ENCODE measurements at regions not wholly inside any gene's neighbourhood (a gene's known extent, or its start where the extent isn't known, plus 50 kb on each side); places are given as distances from the start of the nearest gene placed in this dataset.

DNA sequence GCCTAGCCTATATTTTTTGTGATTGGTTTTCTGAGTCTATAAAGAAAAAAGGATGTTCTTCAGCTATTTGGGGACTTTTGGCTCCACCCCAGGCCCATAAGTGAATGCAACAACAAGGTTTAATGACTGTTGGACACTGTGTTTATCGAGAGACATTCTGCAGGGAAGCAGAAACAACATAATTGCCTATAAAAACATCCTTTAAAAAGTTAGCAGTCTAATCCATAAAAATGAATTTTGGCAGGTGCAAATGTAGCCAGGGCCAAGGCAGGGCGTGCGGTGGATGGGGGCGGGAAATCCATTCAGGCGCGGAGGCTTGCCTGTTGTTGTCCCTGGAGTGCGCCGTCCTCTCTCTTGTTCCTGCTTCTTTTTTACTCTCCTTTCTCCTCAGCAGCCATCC is 99.3 kb downstream of the PAX1 start (continued):
- no peak for TF ChIP-seq TCF7 (CRISPR knock-in tag; IDR thresholded peaks at IDR 0.05; ENCODE audit: low read depth)
- TF ChIP-seq, protein P1, sequence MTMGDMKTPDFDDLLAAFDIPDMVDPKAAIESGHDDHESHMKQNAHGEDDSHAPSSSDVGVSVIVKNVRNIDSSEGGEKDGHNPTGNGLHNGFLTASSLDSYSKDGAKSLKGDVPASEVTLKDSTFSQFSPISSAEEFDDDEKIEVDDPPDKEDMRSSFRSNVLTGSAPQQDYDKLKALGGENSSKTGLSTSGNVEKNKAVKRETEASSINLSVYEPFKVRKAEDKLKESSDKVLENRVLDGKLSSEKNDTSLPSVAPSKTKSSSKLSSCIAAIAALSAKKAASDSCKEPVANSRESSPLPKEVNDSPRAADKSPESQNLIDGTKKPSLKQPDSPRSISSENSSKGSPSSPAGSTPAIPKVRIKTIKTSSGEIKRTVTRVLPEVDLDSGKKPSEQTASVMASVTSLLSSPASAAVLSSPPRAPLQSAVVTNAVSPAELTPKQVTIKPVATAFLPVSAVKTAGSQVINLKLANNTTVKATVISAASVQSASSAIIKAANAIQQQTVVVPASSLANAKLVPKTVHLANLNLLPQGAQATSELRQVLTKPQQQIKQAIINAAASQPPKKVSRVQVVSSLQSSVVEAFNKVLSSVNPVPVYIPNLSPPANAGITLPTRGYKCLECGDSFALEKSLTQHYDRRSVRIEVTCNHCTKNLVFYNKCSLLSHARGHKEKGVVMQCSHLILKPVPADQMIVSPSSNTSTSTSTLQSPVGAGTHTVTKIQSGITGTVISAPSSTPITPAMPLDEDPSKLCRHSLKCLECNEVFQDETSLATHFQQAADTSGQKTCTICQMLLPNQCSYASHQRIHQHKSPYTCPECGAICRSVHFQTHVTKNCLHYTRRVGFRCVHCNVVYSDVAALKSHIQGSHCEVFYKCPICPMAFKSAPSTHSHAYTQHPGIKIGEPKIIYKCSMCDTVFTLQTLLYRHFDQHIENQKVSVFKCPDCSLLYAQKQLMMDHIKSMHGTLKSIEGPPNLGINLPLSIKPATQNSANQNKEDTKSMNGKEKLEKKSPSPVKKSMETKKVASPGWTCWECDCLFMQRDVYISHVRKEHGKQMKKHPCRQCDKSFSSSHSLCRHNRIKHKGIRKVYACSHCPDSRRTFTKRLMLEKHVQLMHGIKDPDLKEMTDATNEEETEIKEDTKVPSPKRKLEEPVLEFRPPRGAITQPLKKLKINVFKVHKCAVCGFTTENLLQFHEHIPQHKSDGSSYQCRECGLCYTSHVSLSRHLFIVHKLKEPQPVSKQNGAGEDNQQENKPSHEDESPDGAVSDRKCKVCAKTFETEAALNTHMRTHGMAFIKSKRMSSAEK (CRISPR knock-in tag; IDR thresholded peaks at IDR 0.05; ENCODE audit: borderline replicate concordance) = no peak
- no peak for TF ChIP-seq NFATC4 (CRISPR knock-in tag; IDR thresholded peaks at IDR 0.05)
- TF ChIP-seq SMAD3 (CRISPR knock-in tag; IDR thresholded peaks at IDR 0.05; ENCODE audit: borderline replicate concordance) = no peak
- TF ChIP-seq ZNF671 (CRISPR knock-in tag; IDR thresholded peaks at IDR 0.05) = no peak
- TF ChIP-seq, protein P2, sequence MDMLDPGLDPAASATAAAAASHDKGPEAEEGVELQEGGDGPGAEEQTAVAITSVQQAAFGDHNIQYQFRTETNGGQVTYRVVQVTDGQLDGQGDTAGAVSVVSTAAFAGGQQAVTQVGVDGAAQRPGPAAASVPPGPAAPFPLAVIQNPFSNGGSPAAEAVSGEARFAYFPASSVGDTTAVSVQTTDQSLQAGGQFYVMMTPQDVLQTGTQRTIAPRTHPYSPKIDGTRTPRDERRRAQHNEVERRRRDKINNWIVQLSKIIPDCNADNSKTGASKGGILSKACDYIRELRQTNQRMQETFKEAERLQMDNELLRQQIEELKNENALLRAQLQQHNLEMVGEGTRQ (CRISPR knock-in tag; IDR thresholded peaks at IDR 0.05) = no peak

DNA sequence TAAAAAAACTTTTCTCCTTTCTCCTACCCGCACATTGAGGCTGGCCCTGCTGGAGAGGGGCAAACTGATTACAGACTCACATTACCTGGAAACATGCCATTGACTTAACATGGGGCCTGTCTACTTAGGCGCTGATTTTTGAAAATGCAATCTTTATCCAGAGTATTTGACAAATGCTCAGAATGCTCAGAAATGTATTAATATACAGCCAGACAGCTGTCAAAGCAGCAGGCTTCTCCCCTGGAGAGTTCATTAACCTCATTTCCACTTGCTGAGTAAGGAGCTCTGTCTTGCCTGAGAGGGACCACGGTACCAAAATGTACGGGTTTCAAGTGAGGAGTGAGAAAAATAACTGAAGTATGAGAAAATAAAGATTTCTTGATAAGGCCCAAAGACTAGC is 95.7 kb downstream of the PAX1 start:
- CTCF ChIA-PET = no interaction called here
- POLR2A ChIA-PET = no interaction called here
- H3K4me3 Mint-ChIP-seq = no peak overlapping the region
- H3K27ac Mint-ChIP-seq = no peak overlapping the region; the same call in 1 of the 2 replicates
- no peaks in the 10 kb centered on the region for H3K36me3 Mint-ChIP-seq
- peaks cover 7% of the 10 kb centered on the region for H3K9me3 Mint-ChIP-seq
- no peak for ATAC-seq
- H3K4me1 Mint-ChIP-seq = no peaks in the 10 kb centered on the region
- no peak for DNase-seq (ENCODE audit: low spot score)
- H3K27me3 Mint-ChIP-seq (ENCODE audit: low read depth) = peaks cover 3% of the 10 kb centered on the region
- TF ChIP-seq SP1 (CRISPR knock-in tag; conservative IDR thresholded peaks at IDR 0.05) = no peak
- TF ChIP-seq JUN (CRISPR knock-in tag; IDR thresholded peaks at IDR 0.05) = no peak
- TF ChIP-seq, protein P3, sequence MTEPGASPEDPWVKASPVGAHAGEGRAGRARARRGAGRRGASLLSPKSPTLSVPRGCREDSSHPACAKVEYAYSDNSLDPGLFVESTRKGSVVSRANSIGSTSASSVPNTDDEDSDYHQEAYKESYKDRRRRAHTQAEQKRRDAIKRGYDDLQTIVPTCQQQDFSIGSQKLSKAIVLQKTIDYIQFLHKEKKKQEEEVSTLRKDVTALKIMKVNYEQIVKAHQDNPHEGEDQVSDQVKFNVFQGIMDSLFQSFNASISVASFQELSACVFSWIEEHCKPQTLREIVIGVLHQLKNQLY (CRISPR knock-in tag; IDR thresholded peaks at IDR 0.05) = no peak
- TF ChIP-seq, protein P4, sequence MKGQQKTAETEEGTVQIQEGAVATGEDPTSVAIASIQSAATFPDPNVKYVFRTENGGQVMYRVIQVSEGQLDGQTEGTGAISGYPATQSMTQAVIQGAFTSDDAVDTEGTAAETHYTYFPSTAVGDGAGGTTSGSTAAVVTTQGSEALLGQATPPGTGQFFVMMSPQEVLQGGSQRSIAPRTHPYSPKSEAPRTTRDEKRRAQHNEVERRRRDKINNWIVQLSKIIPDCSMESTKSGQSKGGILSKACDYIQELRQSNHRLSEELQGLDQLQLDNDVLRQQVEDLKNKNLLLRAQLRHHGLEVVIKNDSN (CRISPR knock-in tag; IDR thresholded peaks at IDR 0.05) = no peak
- no peak for TF ChIP-seq NFATC4 (CRISPR knock-in tag; IDR thresholded peaks at IDR 0.05)
- TF ChIP-seq GTF2I (CRISPR knock-in tag; conservative IDR thresholded peaks at IDR 0.05) = no peak
- no peak for TF ChIP-seq CREB1 (CRISPR knock-in tag; IDR thresholded peaks at IDR 0.05)
- TF ChIP-seq TEAD1 (CRISPR knock-in tag; IDR thresholded peaks at IDR 0.05) = no peak
- TF ChIP-seq RORB (CRISPR knock-in tag; IDR thresholded peaks at IDR 0.05) = no peak
- no peak for TF ChIP-seq ZNF263 (CRISPR knock-in tag; IDR thresholded peaks at IDR 0.05; ENCODE audit: low read depth)
- TF ChIP-seq, protein P5, sequence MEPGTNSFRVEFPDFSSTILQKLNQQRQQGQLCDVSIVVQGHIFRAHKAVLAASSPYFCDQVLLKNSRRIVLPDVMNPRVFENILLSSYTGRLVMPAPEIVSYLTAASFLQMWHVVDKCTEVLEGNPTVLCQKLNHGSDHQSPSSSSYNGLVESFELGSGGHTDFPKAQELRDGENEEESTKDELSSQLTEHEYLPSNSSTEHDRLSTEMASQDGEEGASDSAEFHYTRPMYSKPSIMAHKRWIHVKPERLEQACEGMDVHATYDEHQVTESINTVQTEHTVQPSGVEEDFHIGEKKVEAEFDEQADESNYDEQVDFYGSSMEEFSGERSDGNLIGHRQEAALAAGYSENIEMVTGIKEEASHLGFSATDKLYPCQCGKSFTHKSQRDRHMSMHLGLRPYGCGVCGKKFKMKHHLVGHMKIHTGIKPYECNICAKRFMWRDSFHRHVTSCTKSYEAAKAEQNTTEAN (CRISPR knock-in tag; IDR thresholded peaks at IDR 0.05) = no peak
- TF ChIP-seq CREM (CRISPR knock-in tag; IDR thresholded peaks at IDR 0.05) = no peak
- no peak for TF ChIP-seq IRF2 (CRISPR knock-in tag; IDR thresholded peaks at IDR 0.05; ENCODE audit: borderline replicate concordance, low read depth)
- no peak for TF ChIP-seq FOXK1 (CRISPR knock-in tag; IDR thresholded peaks at IDR 0.05)
- TF ChIP-seq, protein P6, sequence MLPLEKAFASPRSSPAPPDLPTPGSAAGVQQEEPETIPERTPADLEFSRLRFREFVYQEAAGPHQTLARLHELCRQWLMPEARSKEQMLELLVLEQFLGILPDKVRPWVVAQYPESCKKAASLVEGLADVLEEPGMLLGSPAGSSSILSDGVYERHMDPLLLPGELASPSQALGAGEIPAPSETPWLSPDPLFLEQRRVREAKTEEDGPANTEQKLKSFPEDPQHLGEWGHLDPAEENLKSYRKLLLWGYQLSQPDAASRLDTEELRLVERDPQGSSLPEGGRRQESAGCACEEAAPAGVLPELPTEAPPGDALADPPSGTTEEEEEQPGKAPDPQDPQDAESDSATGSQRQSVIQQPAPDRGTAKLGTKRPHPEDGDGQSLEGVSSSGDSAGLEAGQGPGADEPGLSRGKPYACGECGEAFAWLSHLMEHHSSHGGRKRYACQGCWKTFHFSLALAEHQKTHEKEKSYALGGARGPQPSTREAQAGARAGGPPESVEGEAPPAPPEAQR (CRISPR knock-in tag; IDR thresholded peaks at IDR 0.05) = no peak
- no peak for TF ChIP-seq ETV6 (CRISPR knock-in tag; IDR thresholded peaks at IDR 0.05)
- TF ChIP-seq, protein P7, sequence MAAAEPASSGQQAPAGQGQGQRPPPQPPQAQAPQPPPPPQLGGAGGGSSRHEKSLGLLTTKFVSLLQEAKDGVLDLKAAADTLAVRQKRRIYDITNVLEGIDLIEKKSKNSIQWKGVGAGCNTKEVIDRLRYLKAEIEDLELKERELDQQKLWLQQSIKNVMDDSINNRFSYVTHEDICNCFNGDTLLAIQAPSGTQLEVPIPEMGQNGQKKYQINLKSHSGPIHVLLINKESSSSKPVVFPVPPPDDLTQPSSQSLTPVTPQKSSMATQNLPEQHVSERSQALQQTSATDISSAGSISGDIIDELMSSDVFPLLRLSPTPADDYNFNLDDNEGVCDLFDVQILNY (CRISPR knock-in tag; IDR thresholded peaks at IDR 0.05) = no peak
- TF ChIP-seq, protein P8, sequence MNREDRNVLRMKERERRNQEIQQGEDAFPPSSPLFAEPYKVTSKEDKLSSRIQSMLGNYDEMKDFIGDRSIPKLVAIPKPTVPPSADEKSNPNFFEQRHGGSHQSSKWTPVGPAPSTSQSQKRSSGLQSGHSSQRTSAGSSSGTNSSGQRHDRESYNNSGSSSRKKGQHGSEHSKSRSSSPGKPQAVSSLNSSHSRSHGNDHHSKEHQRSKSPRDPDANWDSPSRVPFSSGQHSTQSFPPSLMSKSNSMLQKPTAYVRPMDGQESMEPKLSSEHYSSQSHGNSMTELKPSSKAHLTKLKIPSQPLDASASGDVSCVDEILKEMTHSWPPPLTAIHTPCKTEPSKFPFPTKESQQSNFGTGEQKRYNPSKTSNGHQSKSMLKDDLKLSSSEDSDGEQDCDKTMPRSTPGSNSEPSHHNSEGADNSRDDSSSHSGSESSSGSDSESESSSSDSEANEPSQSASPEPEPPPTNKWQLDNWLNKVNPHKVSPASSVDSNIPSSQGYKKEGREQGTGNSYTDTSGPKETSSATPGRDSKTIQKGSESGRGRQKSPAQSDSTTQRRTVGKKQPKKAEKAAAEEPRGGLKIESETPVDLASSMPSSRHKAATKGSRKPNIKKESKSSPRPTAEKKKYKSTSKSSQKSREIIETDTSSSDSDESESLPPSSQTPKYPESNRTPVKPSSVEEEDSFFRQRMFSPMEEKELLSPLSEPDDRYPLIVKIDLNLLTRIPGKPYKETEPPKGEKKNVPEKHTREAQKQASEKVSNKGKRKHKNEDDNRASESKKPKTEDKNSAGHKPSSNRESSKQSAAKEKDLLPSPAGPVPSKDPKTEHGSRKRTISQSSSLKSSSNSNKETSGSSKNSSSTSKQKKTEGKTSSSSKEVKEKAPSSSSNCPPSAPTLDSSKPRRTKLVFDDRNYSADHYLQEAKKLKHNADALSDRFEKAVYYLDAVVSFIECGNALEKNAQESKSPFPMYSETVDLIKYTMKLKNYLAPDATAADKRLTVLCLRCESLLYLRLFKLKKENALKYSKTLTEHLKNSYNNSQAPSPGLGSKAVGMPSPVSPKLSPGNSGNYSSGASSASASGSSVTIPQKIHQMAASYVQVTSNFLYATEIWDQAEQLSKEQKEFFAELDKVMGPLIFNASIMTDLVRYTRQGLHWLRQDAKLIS (CRISPR knock-in tag; IDR thresholded peaks at IDR 0.05; ENCODE audit: borderline replicate concordance) = no peak
- no peak for TF ChIP-seq ZNF138 (CRISPR knock-in tag; conservative IDR thresholded peaks at IDR 0.05)
